ENCODE measurements at regions not wholly inside any gene's neighbourhood (a gene's known extent, or its start where the extent isn't known, plus 50 kb on each side); places are given as distances from the start of the nearest gene placed in this dataset.

- Histone ChIP-seq H3K27ac (ENCODE audit: low read depth, low read length) (no peak overlapping the region), H2AFZ (ENCODE audit: low read length) (no peak overlapping the region), H4K20me1 (ENCODE audit: insufficient read depth, low read length) (no peaks in the 10 kb centered on the region), H3K79me2 (ENCODE audit: insufficient read depth, low read length) (no peaks in the 10 kb centered on the region), H3K36me3 (ENCODE audit: insufficient read depth, low read length) (no peaks in the 10 kb centered on the region), H3K4me2 (ENCODE audit: insufficient read depth, low read length) (no peak overlapping the region), H3K27me3 (ENCODE audit: insufficient read depth, low read length) (no peaks in the 10 kb centered on the region), H3K4me3 (ENCODE audit: insufficient read depth, low read length) (no peak overlapping the region), H3K9me3 (ENCODE audit: low read depth, low read length) (no peaks in the 10 kb centered on the region), H3K4me1 (ENCODE audit: insufficient read depth, low read length) (no peaks in the 10 kb centered on the region)
- TF ChIP-seq, protein P1, sequence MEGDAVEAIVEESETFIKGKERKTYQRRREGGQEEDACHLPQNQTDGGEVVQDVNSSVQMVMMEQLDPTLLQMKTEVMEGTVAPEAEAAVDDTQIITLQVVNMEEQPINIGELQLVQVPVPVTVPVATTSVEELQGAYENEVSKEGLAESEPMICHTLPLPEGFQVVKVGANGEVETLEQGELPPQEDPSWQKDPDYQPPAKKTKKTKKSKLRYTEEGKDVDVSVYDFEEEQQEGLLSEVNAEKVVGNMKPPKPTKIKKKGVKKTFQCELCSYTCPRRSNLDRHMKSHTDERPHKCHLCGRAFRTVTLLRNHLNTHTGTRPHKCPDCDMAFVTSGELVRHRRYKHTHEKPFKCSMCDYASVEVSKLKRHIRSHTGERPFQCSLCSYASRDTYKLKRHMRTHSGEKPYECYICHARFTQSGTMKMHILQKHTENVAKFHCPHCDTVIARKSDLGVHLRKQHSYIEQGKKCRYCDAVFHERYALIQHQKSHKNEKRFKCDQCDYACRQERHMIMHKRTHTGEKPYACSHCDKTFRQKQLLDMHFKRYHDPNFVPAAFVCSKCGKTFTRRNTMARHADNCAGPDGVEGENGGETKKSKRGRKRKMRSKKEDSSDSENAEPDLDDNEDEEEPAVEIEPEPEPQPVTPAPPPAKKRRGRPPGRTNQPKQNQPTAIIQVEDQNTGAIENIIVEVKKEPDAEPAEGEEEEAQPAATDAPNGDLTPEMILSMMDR (IDR thresholded peaks at IDR 0.05; ENCODE audit: extremely low read depth, low read depth, low read length) = no peak
- no peak for DNase-seq (ENCODE audit: insufficient read length, low spot score, missing footprints)
Measured at GRCh38 chr6:96381246-96381645, 140.4 kb upstream of the UFL1 start.

DNA sequence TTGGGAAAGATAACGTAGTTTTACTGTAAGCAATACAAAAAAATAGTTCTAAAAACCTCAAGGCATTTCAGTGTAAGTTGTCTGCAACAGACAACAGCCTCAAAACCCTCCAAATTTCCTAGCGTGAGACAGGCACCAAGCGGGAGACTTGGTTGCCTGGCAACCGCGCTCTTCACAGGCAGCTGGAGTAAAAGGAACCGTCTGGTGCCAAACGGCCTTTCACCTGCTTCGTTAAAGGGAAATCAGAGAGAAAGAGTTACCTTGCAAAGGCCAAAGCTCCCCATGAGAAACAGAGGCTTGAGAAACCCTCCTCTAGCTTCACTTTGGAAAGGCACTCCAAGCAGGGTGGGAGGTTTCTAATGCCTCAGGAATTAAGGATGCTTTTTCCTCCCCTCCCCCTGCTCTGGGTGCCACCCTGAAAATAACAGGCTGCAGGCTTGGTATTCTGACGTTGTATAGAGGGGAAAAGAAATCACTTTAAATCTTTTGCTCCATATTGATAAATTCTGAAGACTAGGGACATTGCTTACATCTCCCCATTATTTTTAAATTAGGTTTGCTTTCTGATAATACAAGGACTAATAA is 129.7 kb upstream of the UFL1 start:
- Histone ChIP-seq H3K4me2 (ENCODE audit: insufficient read depth, low read length) (no peak overlapping the region), H3K9me3 (ENCODE audit: low read depth, low read length) (peaks cover 3% of the 10 kb centered on the region), H4K20me1 (ENCODE audit: insufficient read depth, low read length) (no peaks in the 10 kb centered on the region), H2AFZ (ENCODE audit: low read length) (no peak overlapping the region), H3K36me3 (ENCODE audit: insufficient read depth, low read length) (no peaks in the 10 kb centered on the region), H3K4me1 (ENCODE audit: insufficient read depth, low read length) (no peaks in the 10 kb centered on the region), H3K79me2 (ENCODE audit: insufficient read depth, low read length) (no peaks in the 10 kb centered on the region), H3K27me3 (ENCODE audit: insufficient read depth, low read length) (no peaks in the 10 kb centered on the region), H3K27ac (ENCODE audit: low read depth, low read length) (no peak overlapping the region), H3K4me3 (ENCODE audit: insufficient read depth, low read length) (no peak overlapping the region)
- no peak for DNase-seq (ENCODE audit: insufficient read length, low spot score, missing footprints)
- TF ChIP-seq, protein P1 (IDR thresholded peaks at IDR 0.05; ENCODE audit: extremely low read depth, low read depth, low read length) = no peak

DNA sequence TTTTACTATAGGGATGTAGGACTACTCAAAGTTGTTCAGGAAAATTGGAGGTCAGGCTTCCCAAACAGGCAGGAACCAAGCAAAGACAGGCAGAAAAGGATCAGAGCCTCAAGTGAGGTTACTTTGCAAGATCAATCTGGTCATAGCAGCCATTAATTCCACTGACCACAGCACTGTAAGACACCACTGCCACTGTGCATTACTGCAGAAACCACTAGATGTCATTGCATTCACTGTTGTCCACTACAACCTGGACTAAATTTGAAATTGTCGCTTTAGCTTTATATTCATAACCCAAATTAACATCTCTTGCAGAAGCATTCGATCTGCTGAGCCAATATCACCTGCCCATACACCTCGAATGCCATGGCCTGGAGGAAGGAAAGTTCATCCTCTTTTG is 126.9 kb upstream of the UFL1 start:
- peak; percentile 13 for DNase-seq (ENCODE audit: insufficient read length, low spot score, missing footprints)

DNA sequence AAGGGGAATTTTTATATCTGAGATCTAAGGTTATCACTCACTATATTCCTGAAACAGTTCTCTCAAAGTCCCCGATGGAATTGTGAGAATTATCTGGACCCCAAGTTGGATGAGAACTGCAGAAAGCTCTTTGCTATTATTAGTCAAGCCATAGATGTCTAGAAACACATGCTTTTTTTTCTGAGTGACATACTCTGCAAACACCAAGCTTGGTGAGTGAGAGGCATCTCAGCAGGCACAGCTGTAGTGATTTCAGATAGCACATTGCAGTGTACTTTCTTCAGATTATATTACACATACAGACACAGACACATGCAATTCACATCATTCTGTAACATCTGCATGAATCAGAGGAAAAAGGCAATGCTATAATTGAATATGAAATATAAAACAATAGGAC is 111.1 kb upstream of the UFL1 start:
- Histone ChIP-seq H3K4me2 (ENCODE audit: insufficient read depth, low read length) (no peak overlapping the region), H4K20me1 (ENCODE audit: insufficient read depth, low read length) (no peaks in the 10 kb centered on the region), H3K27me3 (ENCODE audit: insufficient read depth, low read length) (no peaks in the 10 kb centered on the region), H3K36me3 (ENCODE audit: insufficient read depth, low read length) (no peaks in the 10 kb centered on the region), H3K79me2 (ENCODE audit: insufficient read depth, low read length) (no peaks in the 10 kb centered on the region), H2AFZ (ENCODE audit: low read length) (no peak overlapping the region), H3K27ac (ENCODE audit: low read depth, low read length) (no peak overlapping the region), H3K4me3 (ENCODE audit: insufficient read depth, low read length) (no peak overlapping the region), H3K4me1 (ENCODE audit: insufficient read depth, low read length) (no peaks in the 10 kb centered on the region), H3K9me3 (ENCODE audit: low read depth, low read length) (no peaks in the 10 kb centered on the region)
- no peak for DNase-seq (ENCODE audit: insufficient read length, low spot score, missing footprints)
- TF ChIP-seq, protein P1 (IDR thresholded peaks at IDR 0.05; ENCODE audit: extremely low read depth, low read depth, low read length) = no peak

More for the DNA sequence above, 126.9 kb upstream of the UFL1 start:
- no peaks in the 10 kb centered on the region for H3K27me3 ChIP-seq (ENCODE audit: insufficient read depth, low read length)
- H3K4me3 ChIP-seq (ENCODE audit: insufficient read depth, low read length) = no peak overlapping the region
- H3K4me2 ChIP-seq (ENCODE audit: insufficient read depth, low read length) = no peak overlapping the region
- no peaks in the 10 kb centered on the region for H3K4me1 ChIP-seq (ENCODE audit: insufficient read depth, low read length)
- no peaks in the 10 kb centered on the region for H3K79me2 ChIP-seq (ENCODE audit: insufficient read depth, low read length)
- no peak overlapping the region for H3K27ac ChIP-seq (ENCODE audit: low read depth, low read length)
- no peaks in the 10 kb centered on the region for H3K36me3 ChIP-seq (ENCODE audit: insufficient read depth, low read length)
- H2AFZ ChIP-seq (ENCODE audit: low read length) = no peak overlapping the region
- TF ChIP-seq, protein P1 (IDR thresholded peaks at IDR 0.05; ENCODE audit: extremely low read depth, low read depth, low read length) = no peak
- no peaks in the 10 kb centered on the region for H4K20me1 ChIP-seq (ENCODE audit: insufficient read depth, low read length)
- peaks cover 3% of the 10 kb centered on the region for H3K9me3 ChIP-seq (ENCODE audit: low read depth, low read length)
